NOMO-1 treated with DMSO at 0.1 percent for 48 hours (cell line): ENCODE measurements at regions not wholly inside any gene's neighbourhood (a gene's known extent, or its start where the extent isn't known, plus 50 kb on each side); places are given as distances from the start of the nearest gene placed in this dataset.

Source experiments
- DNase-seq: peaks from one replicate; lab custom pipeline; 2025; ENCODE audit not compliant: unreplicated experiment; lab: John Stamatoyannopoulos, UW

GRCh38 chr11:10386861-10387205 is 68.2 kb upstream of the AMPD3 start:
- DNase-seq, result no peak

GRCh38 chr11:10387206-10388083 is 67.6 kb upstream of the AMPD3 start:
- no peak for DNase-seq

- no peak for DNase-seq
These were observed 67.0 kb upstream of the AMPD3 start for GRCh38 chr11:10388101-10388500.

GRCh38 chr11:10388574-10388973 is 66.5 kb upstream of the AMPD3 start:
- no peak for DNase-seq

GRCh38 chr11:10390375-10390774 is 64.7 kb upstream of the AMPD3 start:
- no peak for DNase-seq

- DNase-seq, result no peak
These were observed 62.7 kb upstream of the AMPD3 start for GRCh38 chr11:10392095-10393079.

- DNase-seq, result no peak
These were observed 60.6 kb upstream of the AMPD3 start for GRCh38 chr11:10394229-10395101.

- no peak for DNase-seq
These were observed 59.7 kb upstream of the AMPD3 start for GRCh38 chr11:10395166-10395897.

- DNase-seq, result no peak
These were observed 58.3 kb upstream of the AMPD3 start for GRCh38 chr11:10396771-10397170.

- DNase-seq, result no peak
These were observed 57.7 kb upstream of the AMPD3 start for GRCh38 chr11:10397226-10397987.

GRCh38 chr11:10398525-10398924 is 56.5 kb upstream of the AMPD3 start:
- peak; percentile 20 for DNase-seq

- DNase-seq, result peak; percentile 49
These were observed 54.2 kb upstream of the AMPD3 start for GRCh38 chr11:10400856-10401255.

GRCh38 chr11:10401256-10401655 is 53.8 kb upstream of the AMPD3 start:
- DNase-seq, result no peak

GRCh38 chr11:10401696-10402392 is 53.2 kb upstream of the AMPD3 start:
- DNase-seq, result no peak
